ENCODE measurements at regions not wholly inside any gene's neighbourhood (a gene's known extent, or its start where the extent isn't known, plus 50 kb on each side); places are given as distances from the start of the nearest gene placed in this dataset.

- H3K27ac ChIP-seq, result no peak overlapping the region
- no peaks in the 10 kb centered on the region for H3K27me3 ChIP-seq (ENCODE audit: insufficient read depth, low read depth)
- BruUV-seq (replicated peaks), result no TSS peak
- ChIA-PET POLR2A (ENCODE audit: unreplicated experiment) (no interaction called here), CTCF (no interaction called here)
- no peaks in the 10 kb centered on the region; the same call in 1 of the 2 replicates for H3K9me2 ChIP-seq (ENCODE audit: insufficient read depth)
- no peaks in the 10 kb centered on the region for H3F3A ChIP-seq (ENCODE audit: insufficient read depth, low read depth)
- TF ChIP-seq CTCF (conservative IDR thresholded peaks at IDR 0.05) (no peak), EZH2 (IDR thresholded peaks at IDR 0.05; ENCODE audit: low read depth) (no peak)
- H3K79me2 ChIP-seq (ENCODE audit: low read depth), result no peaks in the 10 kb centered on the region
- no peak for DNase-seq
- intact Hi-C loops (cut with micrococcal nuclease; ENCODE audit: unreplicated experiment), result no loop called here
- H3K9me3 ChIP-seq (ENCODE audit: insufficient read depth, low read depth), result no peaks in the 10 kb centered on the region
- no peaks in the 10 kb centered on the region for H3K36me3 ChIP-seq (ENCODE audit: low read depth)
- no peak overlapping the region for H3K4me2 ChIP-seq
- no peak overlapping the region for H3K4me3 ChIP-seq
- H2AFZ ChIP-seq, result no peak overlapping the region
- no peaks in the 10 kb centered on the region for H4K20me1 ChIP-seq (ENCODE audit: insufficient read depth)
- H3K4me1 ChIP-seq (replicated peaks; ENCODE audit: insufficient read depth), result no peaks in the 10 kb centered on the region
Observed at GRCh38 chr13:102945324-102945815, 99.5 kb downstream of the ERCC5 start.

GRCh38 chr13:102944821-102945220, 99.0 kb downstream of the ERCC5 start:
- TF ChIP-seq CTCF (conservative IDR thresholded peaks at IDR 0.05) (no peak), EZH2 (IDR thresholded peaks at IDR 0.05; ENCODE audit: low read depth) (no peak)
- no TSS peak for BruUV-seq (replicated peaks)
- Histone ChIP-seq H3F3A (ENCODE audit: insufficient read depth, low read depth) (no peaks in the 10 kb centered on the region), H3K27ac (no peak overlapping the region), H3K9me3 (ENCODE audit: insufficient read depth, low read depth) (no peaks in the 10 kb centered on the region), H3K4me3 (no peak overlapping the region), H3K4me2 (no peak overlapping the region), H2AFZ (no peak overlapping the region), H3K9me2 (ENCODE audit: insufficient read depth) (no peaks in the 10 kb centered on the region; the same call in 1 of the 2 replicates), H3K79me2 (ENCODE audit: low read depth) (no peaks in the 10 kb centered on the region), H4K20me1 (ENCODE audit: insufficient read depth) (no peaks in the 10 kb centered on the region), H3K36me3 (ENCODE audit: low read depth) (no peaks in the 10 kb centered on the region), H3K4me1 (replicated peaks; ENCODE audit: insufficient read depth) (no peaks in the 10 kb centered on the region), H3K27me3 (ENCODE audit: insufficient read depth, low read depth) (no peaks in the 10 kb centered on the region)
- POLR2A ChIA-PET (ENCODE audit: unreplicated experiment), result no interaction called here
- CTCF ChIA-PET, result no interaction called here
- no peak for DNase-seq
- intact Hi-C loops (cut with micrococcal nuclease; ENCODE audit: unreplicated experiment), result no loop called here

GRCh38 chr13:102940770-102941169, 94.9 kb downstream of the ERCC5 start:
- no peak overlapping the region for H2AFZ ChIP-seq
- no peaks in the 10 kb centered on the region for H3K27me3 ChIP-seq (ENCODE audit: insufficient read depth, low read depth)
- CTCF ChIA-PET, result no interaction called here
- TF ChIP-seq EZH2 (IDR thresholded peaks at IDR 0.05; ENCODE audit: low read depth) (no peak), CTCF (conservative IDR thresholded peaks at IDR 0.05) (no peak)
- H3K27ac ChIP-seq, result no peak overlapping the region
- DNase-seq, result no peak
- BruUV-seq (replicated peaks), result no TSS peak
- H3K4me1 ChIP-seq (replicated peaks; ENCODE audit: insufficient read depth), result no peaks in the 10 kb centered on the region
- POLR2A ChIA-PET (ENCODE audit: unreplicated experiment), result no interaction called here
- no peaks in the 10 kb centered on the region for H3K36me3 ChIP-seq (ENCODE audit: low read depth)
- H3F3A ChIP-seq (ENCODE audit: insufficient read depth, low read depth), result no peaks in the 10 kb centered on the region
- no peaks in the 10 kb centered on the region for H3K79me2 ChIP-seq (ENCODE audit: low read depth)
- H4K20me1 ChIP-seq (ENCODE audit: insufficient read depth), result no peaks in the 10 kb centered on the region
- H3K4me2 ChIP-seq, result no peak overlapping the region
- intact Hi-C loops (cut with micrococcal nuclease; ENCODE audit: unreplicated experiment), result no loop called here
- no peaks in the 10 kb centered on the region for H3K9me2 ChIP-seq (ENCODE audit: insufficient read depth)
- H3K4me3 ChIP-seq, result no peak overlapping the region
- no peaks in the 10 kb centered on the region for H3K9me3 ChIP-seq (ENCODE audit: insufficient read depth, low read depth)
